Peyer's patch (tissue), 4 donors: ENCODE measurements at regions not wholly inside any gene's neighbourhood (a gene's known extent, or its start where the extent isn't known, plus 50 kb on each side); places are given as distances from the start of the nearest gene placed in this dataset.

Experiments
- DNase-seq, 3 donors: peaks; one replicate each; pipeline ENCODE4 v3.0.0-alpha.2; 2017 to 2019
- H3K27ac ChIP-seq, 4 donors: fragments of 200-600 bp; sonication (generic); one replicate each; pipeline ENCODE4 v1.5.1; 2016 to 2019
- H3K27me3 ChIP-seq, 2 donors: fragments of 200-600 bp; sonication (generic); one replicate each; pipeline ENCODE4 v1.5.1; 2019
- H3K36me3 ChIP-seq, 3 donors: fragments of 200-600 bp; sonication (generic); one replicate each; pipeline ENCODE4 v1.5.1; 2016 to 2019
- H3K4me1 ChIP-seq, 4 donors: fragments of 200-600 bp; sonication (generic); one replicate each; pipeline ENCODE4 v1.5.1; 2016 to 2019
- H3K4me3 ChIP-seq, 4 donors: fragments of 200-600 bp; sonication (generic); 1 replicate in 3 of 4; 2 replicates in 1 of 4; pipeline ENCODE4 v1.5.1; 2016 to 2019; ENCODE audit warnings: mild to moderate bottlenecking in 1 of 4
- H3K9me3 ChIP-seq, 4 donors: fragments of 200-600 bp; sonication (generic); one replicate each; pipeline ENCODE4 v1.5.1; 2016 to 2019; ENCODE audit warnings: mild to moderate bottlenecking in 1 of 4
- POLR2A ChIP-seq, 2 donors: fragments of 450-650 bp; IDR thresholded peaks; one replicate each; pipeline ENCODE4 v1.5.1; 2017; ENCODE audit warnings: antibody characterized with exemption in 2 of 2, mild to moderate bottlenecking in 2 of 2, moderate library complexity in 2 of 2
- TF ChIP-seq, protein P1 (sequence below), 6 experiments: fragments of 450-650 bp in 4 of 6; fragments of 200-600 bp in 2 of 6; sonication (generic) in 1 of 6; IDR thresholded peaks; one replicate each; pipeline ENCODE4 v1.5.1; 2017 to 2019; ENCODE audit warnings: antibody characterized with exemption in 6 of 6, mild to moderate bottlenecking in 3 of 6, moderate library complexity in 1 of 6

DNA sequence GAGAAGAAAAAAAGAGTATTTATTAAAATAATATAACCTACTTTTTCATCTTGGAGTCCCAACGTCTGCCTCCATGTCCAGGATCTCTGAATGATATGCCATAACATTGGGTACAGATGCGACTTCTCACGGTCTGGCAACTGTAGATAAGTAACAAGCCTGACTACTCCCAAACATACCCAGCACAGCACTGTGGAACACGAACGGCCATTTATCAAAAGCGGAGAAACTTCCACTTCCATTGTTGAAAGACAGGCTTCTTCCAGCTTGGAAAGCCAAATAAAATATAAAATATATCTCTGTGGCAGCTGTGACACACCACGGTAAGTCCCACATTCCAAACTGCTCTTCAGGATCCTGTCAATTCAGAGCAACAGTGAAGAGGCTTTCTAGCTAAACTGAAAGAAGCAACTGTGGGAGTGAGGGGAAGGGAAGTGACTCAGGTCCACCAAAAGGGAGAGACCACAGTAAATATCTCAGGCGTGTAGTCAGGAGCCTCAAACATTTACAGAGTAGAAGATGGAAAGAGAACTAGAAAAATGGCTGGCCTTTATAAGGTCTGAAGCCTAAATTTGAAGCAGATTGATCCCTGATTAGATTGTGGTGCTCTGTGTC is 331.7 kb downstream of the LIG4 start:
- H3K9me3 ChIP-seq: no peaks in the 10 kb centered on the region
- no peaks in the 10 kb centered on the region for H3K27me3 ChIP-seq
- no peaks in the 10 kb centered on the region for H3K36me3 ChIP-seq
- H3K27ac ChIP-seq: no peak overlapping the region
- no peak for DNase-seq
- no peak for TF ChIP-seq POLR2A (IDR thresholded peaks at IDR 0.05)
- TF ChIP-seq, protein P1, sequence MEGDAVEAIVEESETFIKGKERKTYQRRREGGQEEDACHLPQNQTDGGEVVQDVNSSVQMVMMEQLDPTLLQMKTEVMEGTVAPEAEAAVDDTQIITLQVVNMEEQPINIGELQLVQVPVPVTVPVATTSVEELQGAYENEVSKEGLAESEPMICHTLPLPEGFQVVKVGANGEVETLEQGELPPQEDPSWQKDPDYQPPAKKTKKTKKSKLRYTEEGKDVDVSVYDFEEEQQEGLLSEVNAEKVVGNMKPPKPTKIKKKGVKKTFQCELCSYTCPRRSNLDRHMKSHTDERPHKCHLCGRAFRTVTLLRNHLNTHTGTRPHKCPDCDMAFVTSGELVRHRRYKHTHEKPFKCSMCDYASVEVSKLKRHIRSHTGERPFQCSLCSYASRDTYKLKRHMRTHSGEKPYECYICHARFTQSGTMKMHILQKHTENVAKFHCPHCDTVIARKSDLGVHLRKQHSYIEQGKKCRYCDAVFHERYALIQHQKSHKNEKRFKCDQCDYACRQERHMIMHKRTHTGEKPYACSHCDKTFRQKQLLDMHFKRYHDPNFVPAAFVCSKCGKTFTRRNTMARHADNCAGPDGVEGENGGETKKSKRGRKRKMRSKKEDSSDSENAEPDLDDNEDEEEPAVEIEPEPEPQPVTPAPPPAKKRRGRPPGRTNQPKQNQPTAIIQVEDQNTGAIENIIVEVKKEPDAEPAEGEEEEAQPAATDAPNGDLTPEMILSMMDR (IDR thresholded peaks at IDR 0.05): no peak
- no peak overlapping the region for H3K4me3 ChIP-seq
- no peaks in the 10 kb centered on the region for H3K4me1 ChIP-seq

DNA sequence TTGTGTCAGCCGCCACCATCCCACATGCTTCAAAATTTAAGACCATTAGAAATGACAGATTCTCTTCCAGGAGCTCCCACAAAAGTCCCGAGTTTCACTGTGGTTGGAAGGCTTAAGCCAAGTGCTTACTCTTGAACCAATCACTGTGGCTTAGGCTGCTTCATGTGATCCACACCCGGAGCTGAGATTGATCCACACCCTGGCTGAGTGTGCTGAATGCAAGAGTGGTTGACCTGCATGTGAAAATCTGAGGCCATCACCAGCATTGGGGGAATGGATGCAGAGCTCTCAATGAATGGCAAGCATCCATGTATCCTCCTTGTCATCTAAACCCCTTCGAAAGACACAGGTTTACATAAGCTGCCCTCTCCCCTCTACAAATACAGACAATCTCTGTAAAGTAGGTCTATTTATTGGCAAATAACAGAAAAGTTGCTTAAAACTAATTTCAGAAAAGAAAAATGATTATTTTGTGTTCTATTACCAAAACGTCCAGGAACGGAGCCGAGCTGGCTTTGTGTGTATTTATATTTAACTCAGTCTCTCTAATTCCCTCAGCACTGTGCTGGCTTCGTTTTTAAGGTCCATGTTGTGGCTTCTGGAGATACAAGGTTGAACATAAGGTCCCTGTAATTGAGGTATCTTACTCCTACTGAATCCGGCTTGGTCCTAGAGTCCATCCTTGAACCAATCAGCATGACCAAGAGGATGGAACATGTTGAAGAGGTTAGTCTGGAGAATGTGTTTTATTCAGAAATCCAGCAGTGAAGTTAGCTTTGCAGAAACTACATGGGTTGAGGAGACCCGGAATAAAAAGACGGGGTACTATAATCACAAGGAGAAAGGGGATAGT is 332.4 kb downstream of the LIG4 start:
- TF ChIP-seq, protein P1 (IDR thresholded peaks at IDR 0.05): no peak
- no peak for TF ChIP-seq POLR2A (IDR thresholded peaks at IDR 0.05)

DNA sequence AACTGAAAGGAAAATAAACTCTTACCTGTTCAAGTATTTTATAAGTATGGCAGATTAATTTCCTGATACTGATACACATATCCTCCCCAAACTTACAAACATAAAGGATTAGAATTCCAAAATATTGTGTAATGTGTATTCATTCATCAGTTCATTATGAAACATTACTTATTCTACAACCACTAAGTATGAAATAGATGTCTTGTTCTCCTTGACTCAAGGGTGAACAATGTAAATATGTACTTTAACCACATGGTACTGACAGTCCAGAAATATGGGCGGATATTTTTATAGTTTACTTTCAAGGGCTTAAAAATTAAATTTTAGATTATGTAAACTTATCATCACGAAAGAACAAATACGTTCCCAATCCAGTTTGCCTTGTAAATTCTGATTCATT is 334.0 kb downstream of the LIG4 start:
- TF ChIP-seq POLR2A (IDR thresholded peaks at IDR 0.05): no peak
- TF ChIP-seq, protein P1 (IDR thresholded peaks at IDR 0.05): no peak
- no peak for DNase-seq
- no peaks in the 10 kb centered on the region for H3K27me3 ChIP-seq
- H3K36me3 ChIP-seq: no peaks in the 10 kb centered on the region
- no peak overlapping the region for H3K4me3 ChIP-seq
- H3K4me1 ChIP-seq: no peaks in the 10 kb centered on the region
- H3K9me3 ChIP-seq: no peaks in the 10 kb centered on the region
- no peak overlapping the region for H3K27ac ChIP-seq

More for the DNA sequence above, 332.4 kb downstream of the LIG4 start:
- Histone ChIP-seq H3K27me3 (no peaks in the 10 kb centered on the region), H3K36me3 (no peaks in the 10 kb centered on the region), H3K4me1 (no peaks in the 10 kb centered on the region), H3K27ac (no peak overlapping the region), H3K4me3 (no peak overlapping the region), H3K9me3 (no peaks in the 10 kb centered on the region)
- DNase-seq: no peak

DNA sequence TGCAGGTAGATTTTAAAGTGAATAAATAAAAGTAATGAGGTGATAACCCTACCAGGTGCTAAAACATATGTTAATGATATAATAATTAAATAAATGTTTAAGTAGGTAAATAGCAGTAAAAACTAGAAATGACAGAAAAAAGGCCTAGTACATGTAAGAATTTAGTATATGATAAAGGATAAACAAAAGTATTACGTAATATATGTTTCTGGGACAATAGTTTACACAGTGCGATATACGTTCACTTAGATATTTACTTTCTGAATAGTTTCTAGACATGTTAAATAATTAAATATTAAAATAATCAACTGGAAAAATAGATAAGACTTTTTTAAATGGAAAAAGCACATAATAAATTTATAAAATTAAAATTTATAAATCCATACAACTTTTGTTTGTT is 340.9 kb downstream of the LIG4 start:
- Histone ChIP-seq H3K4me1 (no peaks in the 10 kb centered on the region), H3K27ac (no peak overlapping the region), H3K9me3 (no peaks in the 10 kb centered on the region), H3K36me3 (no peaks in the 10 kb centered on the region), H3K27me3 (no peaks in the 10 kb centered on the region), H3K4me3 (no peak overlapping the region)
- TF ChIP-seq, protein P1 (IDR thresholded peaks at IDR 0.05): no peak
- no peak for TF ChIP-seq POLR2A (IDR thresholded peaks at IDR 0.05)
- no peak for DNase-seq

DNA sequence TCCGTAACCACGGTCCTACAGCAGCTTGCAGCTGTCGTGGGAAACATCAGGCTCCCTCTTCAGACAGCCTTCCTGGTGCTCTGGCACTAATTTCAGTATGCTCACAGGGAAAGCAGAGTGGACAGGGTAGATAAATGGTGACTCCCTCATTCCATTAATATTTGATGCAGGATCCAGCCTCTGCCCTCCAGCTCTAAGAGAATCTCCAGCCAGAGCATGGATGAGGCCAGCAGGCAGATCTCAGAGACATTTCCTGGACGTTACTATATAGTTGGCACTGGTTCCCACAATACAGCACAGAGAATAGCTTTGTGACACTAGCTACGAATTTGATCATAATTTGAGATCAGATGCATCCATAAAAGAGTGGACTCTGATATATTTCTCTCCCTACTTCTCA is 341.4 kb downstream of the LIG4 start:
- no peaks in the 10 kb centered on the region for H3K4me1 ChIP-seq
- no peaks in the 10 kb centered on the region for H3K9me3 ChIP-seq
- H3K4me3 ChIP-seq: no peak overlapping the region
- DNase-seq: no peak
- no peak overlapping the region for H3K27ac ChIP-seq
- no peaks in the 10 kb centered on the region for H3K36me3 ChIP-seq
- no peaks in the 10 kb centered on the region for H3K27me3 ChIP-seq
- TF ChIP-seq, protein P1 (IDR thresholded peaks at IDR 0.05): no peak
- TF ChIP-seq POLR2A (IDR thresholded peaks at IDR 0.05): no peak
